ENCODE measurements at regions not wholly inside any gene's neighbourhood (a gene's known extent, or its start where the extent isn't known, plus 50 kb on each side); places are given as distances from the start of the nearest gene placed in this dataset.

DNA sequence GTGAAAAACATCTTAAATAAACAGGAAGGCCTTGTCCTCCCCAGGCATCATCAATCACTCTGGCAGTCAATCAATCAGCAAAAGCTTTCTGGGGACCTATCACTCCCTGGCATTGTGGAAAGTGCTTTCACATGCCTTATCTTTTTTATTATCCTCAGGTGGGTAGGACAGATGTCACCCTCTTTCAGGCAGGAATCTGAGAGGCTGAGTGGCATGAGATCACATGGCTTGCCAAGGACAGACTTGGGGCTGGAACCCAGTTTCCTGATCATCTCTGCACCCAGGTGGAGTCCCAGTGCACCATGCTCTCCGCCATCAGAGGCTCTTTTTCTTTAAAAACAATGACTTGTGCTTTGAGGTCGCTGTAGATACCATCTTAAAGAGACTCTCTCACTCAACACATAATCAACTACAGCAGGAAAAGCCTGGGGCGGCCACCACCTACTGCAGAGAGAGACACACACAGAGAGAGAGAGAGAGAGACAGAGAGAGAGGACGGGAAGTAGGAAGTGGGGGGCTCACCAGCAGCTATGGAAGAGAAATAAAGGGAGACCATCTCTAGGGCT, 282.7 kb downstream of the PTTG2 start:
- TF ChIP-seq, protein P1, sequence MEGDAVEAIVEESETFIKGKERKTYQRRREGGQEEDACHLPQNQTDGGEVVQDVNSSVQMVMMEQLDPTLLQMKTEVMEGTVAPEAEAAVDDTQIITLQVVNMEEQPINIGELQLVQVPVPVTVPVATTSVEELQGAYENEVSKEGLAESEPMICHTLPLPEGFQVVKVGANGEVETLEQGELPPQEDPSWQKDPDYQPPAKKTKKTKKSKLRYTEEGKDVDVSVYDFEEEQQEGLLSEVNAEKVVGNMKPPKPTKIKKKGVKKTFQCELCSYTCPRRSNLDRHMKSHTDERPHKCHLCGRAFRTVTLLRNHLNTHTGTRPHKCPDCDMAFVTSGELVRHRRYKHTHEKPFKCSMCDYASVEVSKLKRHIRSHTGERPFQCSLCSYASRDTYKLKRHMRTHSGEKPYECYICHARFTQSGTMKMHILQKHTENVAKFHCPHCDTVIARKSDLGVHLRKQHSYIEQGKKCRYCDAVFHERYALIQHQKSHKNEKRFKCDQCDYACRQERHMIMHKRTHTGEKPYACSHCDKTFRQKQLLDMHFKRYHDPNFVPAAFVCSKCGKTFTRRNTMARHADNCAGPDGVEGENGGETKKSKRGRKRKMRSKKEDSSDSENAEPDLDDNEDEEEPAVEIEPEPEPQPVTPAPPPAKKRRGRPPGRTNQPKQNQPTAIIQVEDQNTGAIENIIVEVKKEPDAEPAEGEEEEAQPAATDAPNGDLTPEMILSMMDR (IDR thresholded peaks at IDR 0.05; ENCODE audit: low read depth, low read length), result no peak
- DNase-seq (ENCODE audit: low read depth in 2 of 2), result no peak
- no peak overlapping the region for H3K4me3 ChIP-seq (replicated peaks in 1 of 2; ENCODE audit: low read depth in 2 of 2, low read length in 2 of 2)

DNA sequence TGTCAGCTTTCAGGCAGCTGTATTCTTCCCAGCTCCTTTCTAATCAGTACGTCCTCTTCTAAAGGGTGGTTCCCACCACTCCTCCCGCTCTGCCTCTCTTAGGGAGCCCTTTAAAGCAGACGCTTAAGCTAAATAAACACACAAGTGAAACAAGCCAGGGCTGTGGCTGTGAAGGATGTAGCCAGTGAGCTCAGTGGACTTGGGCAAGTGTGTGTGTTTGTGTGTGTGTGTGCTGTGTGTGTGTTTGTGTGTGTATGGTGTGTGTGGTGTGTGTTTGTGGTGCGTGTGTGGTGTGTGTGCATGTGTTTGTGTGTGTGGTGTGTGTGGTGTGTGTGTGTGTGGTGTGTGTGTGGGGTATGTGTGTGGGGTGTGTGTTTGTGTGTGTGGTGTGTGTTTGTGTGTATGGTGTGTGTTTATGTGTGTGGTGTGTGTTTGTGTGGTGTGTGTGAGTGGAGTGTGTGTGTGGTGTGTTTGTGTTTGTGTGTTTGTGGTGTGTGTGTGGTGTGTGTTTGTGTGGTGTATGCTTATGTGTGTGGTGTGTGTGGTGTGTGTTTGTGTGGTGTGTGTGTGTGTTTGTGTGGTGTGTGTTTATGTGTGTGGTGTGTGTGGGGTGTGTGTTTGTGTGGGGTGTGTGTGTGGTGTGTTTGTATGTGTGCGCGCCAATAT, 283.3 kb downstream of the PTTG2 start:
- DNase-seq (ENCODE audit: low read depth in 2 of 2), result peak in 1 of 2 donors; percentile 7
- H3K4me3 ChIP-seq (replicated peaks in 1 of 2; ENCODE audit: low read depth in 2 of 2, low read length in 2 of 2), result no peak overlapping the region
- TF ChIP-seq, protein P1 (IDR thresholded peaks at IDR 0.05; ENCODE audit: low read depth, low read length), result no peak

DNA sequence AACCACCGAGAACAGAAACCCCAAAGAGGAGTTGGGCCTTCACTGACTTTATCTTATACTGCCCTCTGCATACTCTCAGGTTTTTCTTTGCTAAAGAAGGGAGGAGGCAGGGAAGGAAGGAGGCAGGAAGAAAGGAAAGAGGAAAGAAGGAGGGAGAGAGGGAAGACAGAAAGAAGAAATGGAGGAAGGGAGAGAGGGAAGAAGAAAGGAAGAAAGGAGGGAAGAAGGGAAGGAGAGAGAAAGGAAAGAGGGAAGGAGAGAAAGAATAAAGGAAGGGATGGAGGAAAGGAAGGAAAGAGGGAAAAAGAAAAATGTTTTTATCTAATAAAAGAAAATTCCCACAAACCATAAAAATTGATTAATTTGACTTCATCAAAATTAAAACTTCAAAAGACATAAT, 294.6 kb downstream of the PTTG2 start:
- TF ChIP-seq, protein P1 (IDR thresholded peaks at IDR 0.05; ENCODE audit: low read depth, low read length), result no peak
- H3K4me3 ChIP-seq (replicated peaks in 1 of 2; ENCODE audit: low read depth in 2 of 2, low read length in 2 of 2), result no peak overlapping the region
- no peak for DNase-seq (ENCODE audit: low read depth in 2 of 2)

DNA sequence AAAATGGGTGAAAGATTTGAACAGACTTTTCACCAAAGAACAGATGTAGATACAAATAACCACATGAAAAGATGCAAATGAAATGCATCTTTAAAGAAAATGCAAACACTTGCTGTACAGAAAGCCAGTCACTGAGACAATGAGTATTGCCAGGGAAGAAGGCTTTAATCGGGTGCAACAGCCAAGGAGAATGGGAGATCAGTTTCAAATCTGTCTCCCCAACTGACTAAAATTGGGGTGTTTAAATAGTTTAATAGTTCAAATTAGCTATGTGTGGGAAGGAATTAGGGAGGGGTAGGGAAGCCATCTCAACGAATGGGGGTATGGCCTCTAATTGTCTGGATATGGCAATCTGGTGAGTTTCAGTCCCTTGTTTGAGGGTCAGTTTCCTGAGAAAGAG, 295.4 kb downstream of the PTTG2 start:
- H3K4me3 ChIP-seq (replicated peaks in 1 of 2; ENCODE audit: low read depth in 2 of 2, low read length in 2 of 2), result no peak overlapping the region
- DNase-seq (ENCODE audit: low read depth in 2 of 2), result no peak
- TF ChIP-seq, protein P1 (IDR thresholded peaks at IDR 0.05; ENCODE audit: low read depth, low read length), result no peak

DNA sequence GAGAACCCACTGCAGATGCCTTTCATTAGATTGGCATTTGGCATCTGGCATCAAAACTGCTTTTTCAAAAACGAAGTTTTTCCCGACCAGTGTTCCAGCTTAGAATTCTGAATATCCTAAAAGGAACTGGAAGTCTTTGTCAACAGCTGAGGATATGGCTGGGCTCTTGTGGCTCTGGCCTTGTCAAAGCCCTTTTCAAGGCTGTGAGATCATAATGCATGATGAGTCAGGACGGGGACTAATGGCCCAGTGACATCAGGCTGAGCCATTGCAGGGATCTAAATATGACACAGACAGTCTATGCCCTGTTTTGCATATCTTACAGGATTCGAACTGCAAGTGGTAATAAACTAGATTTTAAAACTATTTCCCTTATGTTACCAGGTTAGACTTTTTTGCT, 306.4 kb downstream of the PTTG2 start:
- TF ChIP-seq, protein P1 (IDR thresholded peaks at IDR 0.05; ENCODE audit: low read depth, low read length), result no peak
- no peak overlapping the region for H3K4me3 ChIP-seq (replicated peaks in 1 of 2; ENCODE audit: low read depth in 2 of 2, low read length in 2 of 2)
- DNase-seq (ENCODE audit: low read depth in 2 of 2), result peak in 1 of 2 donors; percentile 48

DNA sequence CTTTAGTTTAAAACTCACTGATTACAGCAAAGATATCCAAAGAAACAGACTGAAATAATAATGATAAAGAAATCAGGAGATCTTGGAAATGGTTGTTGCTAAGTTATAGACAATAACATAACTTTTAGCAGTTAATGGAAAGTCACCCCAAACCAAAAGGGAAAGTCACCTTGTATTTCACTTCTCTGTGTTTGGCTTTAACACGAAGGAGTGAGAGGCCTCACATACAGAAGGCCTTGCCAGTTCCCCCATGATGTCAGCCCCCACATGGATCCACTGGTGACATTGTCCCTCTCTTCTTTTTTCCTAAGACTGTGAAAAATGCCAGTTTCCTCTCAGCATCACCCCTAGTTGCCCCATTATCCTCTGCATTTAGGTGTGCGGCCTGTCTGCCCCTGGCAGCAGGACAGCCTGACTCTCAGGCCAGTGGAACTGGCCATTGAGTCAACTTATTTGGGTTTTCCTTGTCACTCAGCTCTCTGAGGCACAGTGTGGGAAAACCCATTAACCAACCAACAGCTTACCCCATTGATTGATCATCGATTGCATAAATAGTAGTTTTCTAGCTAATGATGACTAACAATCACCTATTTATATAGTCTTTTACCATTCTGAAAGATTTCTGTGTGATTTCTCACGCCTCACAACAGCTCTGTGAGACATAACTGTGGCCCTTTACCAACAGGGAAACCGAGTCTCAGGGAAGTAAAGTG, 308.1 kb downstream of the PTTG2 start:
- no peak for DNase-seq (ENCODE audit: low read depth in 2 of 2)
- TF ChIP-seq, protein P1 (IDR thresholded peaks at IDR 0.05; ENCODE audit: low read depth, low read length), result no peak
- no peak overlapping the region for H3K4me3 ChIP-seq (replicated peaks in 1 of 2; ENCODE audit: low read depth in 2 of 2, low read length in 2 of 2)

Data from cardiac fibroblast (primary cell).